ENCODE measurements at regions not wholly inside any gene's neighbourhood (a gene's known extent, or its start where the extent isn't known, plus 50 kb on each side); places are given as distances from the start of the nearest gene placed in this dataset.

DNA sequence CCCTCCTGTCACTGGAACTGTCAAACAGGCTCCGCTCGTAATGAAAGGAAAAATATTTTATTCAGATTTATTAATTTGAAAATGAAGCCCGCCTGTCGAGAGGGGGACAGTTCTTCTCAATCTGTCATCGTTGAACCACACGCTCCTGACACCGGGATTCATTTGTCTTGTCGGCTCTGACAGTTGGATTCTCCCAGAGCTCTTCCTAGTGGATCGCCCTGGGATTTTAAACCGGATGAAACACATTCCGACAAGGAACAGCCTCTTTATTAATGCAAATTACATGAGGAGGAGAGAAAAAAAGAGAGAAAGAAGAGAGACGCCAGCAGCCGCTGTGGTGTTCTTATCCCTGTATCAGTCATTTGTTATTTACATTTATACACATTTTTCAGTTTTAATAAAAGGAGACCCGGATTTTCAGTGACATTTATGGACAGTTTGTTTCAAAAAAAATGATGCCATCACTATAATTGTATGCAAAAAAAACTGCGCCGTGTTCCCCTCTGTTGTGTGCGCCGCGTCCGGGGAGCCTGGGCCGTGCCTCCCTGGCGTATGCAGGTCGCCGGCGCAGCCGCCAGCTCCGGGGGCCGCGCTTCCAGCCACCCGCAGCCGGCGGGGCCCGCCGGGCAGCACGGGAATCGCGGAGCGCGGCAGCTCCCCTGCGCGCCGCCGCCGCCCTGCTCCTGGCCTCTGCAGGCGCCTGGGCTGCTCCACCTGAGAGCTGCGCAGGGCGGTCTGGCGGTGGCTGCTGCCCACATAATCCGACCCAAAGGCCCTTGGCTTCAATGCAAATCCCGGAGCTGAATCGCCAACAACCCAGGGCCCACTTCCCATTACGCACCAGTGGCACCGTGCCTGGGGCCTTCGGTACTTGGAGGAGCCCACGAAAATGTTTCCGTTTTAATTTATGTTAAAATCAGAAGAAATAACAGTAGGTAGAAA, 237.9 kb upstream of the PBX1 start:
- TF ChIP-seq CTCF (IDR thresholded peaks at IDR 0.05; ENCODE audit: insufficient read depth, low read depth, low read length) (no peak), EZH2 (IDR thresholded peaks at IDR 0.05; ENCODE audit: insufficient read depth, low read length) (no peak)

Measured in astrocyte (in vitro differentiated cells and primary cell).